HG03558 (cell line): ENCODE measurements at regions not wholly inside any gene's neighbourhood (a gene's known extent, or its start where the extent isn't known, plus 50 kb on each side); places are given as distances from the start of the nearest gene placed in this dataset.
"Not testable (repeated sequence)": the region's sequence is repeated elsewhere in the genome, so short reads cannot be mapped to it uniquely, and the experiment has no call there.

Source experiments
- ATAC-seq: cut with Tn5 transposase; IDR thresholded peaks from one replicate; pipeline ENCODE4 v1.9.1; 2021; ENCODE audit warnings: moderate number of reproducible peaks; ENCODE audit not compliant: unreplicated experiment; ENCODE audit errors: extremely low read depth

DNA sequence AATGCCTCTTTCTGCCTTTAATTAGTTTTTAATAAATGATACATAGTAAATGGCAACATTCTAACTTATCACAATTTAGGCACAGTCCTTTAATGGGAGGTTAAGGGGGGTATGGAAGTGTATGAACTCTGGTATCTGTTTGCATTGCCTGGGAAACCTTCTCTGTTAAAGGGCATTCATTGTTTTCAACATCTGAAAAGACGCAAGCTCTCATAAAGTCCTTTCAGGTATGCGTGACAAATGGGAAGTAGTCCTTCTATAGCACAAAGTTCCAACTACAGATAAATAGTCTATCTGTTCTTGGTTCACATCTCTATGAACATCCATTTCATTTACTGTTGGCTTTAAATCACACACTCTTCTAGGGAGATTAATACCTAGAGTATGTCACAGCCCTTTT lies 298.0 kb upstream of the PMFBP1 start:
- no peak for ATAC-seq

GRCh38 chr16:72468582-72468981 lies 296.6 kb upstream of the PMFBP1 start:
- no peak for ATAC-seq

DNA sequence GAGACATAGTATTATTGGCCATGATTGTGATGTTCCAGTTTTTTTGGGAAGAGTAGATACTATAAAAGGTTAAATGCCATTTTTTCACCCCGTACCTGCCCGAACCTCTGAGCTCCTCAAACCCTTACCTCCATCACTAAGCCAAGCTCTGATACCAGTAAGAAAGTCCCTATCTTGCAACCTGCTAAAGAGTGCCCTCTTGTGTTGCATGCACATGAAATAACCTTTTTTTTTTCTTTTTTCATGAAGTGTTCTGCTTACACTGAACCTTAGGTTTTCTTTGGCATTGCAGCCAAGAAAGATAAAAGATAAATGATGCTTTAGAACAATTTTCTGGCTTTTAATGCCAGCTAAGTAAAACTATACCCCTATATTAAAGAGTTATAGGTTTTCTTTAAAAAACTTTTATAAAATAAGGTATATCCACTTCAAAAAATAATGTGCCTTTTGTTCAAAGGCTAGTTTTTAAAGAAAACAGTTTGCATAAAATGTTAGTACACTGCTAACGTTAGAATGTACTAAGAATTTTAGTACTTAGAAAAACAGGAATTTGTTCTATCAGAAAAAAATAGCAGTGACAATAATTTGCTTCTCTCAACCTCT lies 295.3 kb upstream of the PMFBP1 start:
- no peak for ATAC-seq

DNA sequence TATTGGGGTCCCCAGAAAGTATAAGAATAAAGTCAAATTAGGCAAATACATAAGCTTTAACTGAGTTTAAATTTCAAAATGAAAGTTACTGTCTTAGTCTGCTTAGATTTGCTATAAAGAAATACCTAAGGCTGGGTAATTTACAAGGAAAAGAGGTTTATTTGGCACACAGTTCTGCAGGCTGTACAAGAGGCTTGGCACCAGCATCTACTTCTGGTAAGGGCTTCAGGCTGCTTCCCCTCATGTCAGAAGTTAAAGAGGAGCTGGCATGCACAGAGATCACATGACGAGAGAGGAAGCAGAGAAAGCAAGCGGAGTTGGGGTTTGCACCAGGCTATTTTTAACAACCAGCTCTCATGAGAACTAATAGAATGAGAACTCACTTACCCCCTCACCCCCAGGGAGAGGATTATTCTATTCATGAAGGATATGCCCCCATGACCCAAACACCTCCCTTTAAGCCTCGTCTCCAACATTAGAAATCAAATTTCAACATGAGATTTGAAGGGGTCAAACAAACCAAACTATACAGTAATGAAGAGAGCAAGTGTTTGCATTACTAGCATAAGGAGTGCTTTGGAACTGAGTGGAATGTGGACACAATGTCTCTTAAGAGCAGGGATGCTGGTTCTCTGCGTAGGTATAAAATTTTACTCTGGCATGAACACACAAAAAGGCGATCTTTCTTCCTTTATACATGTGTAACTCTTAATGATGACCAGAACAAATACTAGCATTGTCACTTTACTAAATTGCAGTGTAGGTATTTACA lies 292.8 kb upstream of the PMFBP1 start:
- no peak for ATAC-seq

- no peak for ATAC-seq
These were observed 292.1 kb upstream of the PMFBP1 start for GRCh38 chr16:72464052-72464451.

GRCh38 chr16:72458035-72458434 lies 286.1 kb upstream of the PMFBP1 start:
- ATAC-seq = no peak

GRCh38 chr16:72457243-72457940 lies 285.4 kb upstream of the PMFBP1 start:
- no peak for ATAC-seq

DNA sequence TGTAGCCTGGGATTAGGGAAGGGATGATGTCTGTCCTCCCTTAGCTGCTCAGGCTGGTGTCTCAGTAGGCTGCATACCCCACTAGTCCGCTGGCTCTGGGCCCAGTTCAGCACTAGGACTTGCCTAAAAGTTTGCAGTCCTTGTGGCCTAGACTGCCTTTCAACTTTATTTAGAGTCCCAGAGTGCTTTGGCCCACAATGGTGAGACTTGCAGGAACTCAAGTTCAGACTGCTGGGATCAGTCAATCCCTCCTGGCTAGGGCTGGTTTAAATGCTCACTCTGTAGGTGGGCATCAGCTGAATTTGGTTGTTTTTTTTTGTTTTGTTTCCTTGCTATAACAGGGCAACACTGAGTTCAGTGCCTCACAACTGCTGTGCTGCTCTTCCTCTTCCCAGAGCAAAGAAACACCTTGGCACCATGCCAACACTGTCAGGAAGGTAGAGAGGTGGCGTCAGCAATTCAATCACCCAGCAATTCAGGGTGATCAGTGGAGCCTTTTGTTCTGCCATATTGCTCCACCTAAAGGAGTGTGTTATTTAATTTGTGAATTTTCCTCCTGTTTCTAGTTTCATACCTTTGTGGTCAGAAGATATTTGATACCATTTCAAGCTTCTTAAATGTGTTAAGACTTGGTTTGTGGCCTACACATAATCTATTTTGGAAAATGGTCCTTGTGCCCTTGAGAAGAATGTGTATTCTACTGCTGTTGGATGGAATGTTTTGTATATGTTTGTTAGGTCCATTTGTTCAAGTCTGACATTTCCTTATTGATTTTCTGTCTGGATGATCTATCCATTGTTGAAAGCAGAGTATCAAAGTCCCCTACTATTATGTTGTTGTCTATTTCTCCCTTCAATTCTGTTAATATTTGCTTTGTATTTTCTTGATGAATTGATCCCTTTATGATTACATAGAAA lies 284.0 kb upstream of the PMFBP1 start:
- no peak for ATAC-seq

DNA sequence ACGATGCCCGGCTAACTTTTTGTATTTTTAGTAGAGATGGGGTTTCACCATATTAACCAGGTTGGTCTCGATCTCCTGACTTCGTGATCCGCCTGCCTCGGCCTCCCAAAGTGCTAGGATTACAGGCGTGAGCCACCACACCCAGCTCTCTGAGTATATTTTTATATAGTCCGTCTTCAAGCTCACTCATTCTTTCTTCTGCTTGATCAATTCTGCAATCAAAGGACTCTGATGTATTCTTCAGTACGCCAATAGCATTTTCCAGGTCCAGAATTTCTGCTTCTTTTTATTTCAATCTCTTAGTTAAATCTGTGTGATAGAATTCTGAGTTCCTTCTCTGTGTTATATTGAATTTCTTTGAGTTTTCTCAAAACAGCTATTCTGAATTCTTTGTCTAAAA lies 281.9 kb upstream of the PMFBP1 start:
- ATAC-seq = not testable (repeated sequence)

DNA sequence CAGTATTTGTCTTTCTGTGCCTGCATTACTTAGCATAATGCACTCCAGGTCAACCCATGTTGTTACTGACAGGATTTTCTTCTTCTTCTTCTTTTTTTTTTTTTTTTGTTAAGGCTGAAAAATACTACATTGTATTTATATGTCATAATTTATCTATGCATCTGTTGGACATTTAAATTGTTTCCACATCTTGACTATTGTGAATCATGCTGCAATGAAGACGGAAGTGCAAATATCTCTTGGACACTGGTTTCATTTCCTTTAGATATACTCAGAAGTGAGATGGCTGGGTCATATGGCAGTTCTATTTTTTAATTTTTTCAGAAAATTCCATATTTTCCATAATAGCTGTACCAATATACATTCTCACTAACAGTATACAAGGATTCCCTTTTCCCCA lies 272.7 kb upstream of the PMFBP1 start:
- no peak for ATAC-seq

- ATAC-seq = no peak
These were observed 271.9 kb upstream of the PMFBP1 start for GRCh38 chr16:72443809-72444208.

DNA sequence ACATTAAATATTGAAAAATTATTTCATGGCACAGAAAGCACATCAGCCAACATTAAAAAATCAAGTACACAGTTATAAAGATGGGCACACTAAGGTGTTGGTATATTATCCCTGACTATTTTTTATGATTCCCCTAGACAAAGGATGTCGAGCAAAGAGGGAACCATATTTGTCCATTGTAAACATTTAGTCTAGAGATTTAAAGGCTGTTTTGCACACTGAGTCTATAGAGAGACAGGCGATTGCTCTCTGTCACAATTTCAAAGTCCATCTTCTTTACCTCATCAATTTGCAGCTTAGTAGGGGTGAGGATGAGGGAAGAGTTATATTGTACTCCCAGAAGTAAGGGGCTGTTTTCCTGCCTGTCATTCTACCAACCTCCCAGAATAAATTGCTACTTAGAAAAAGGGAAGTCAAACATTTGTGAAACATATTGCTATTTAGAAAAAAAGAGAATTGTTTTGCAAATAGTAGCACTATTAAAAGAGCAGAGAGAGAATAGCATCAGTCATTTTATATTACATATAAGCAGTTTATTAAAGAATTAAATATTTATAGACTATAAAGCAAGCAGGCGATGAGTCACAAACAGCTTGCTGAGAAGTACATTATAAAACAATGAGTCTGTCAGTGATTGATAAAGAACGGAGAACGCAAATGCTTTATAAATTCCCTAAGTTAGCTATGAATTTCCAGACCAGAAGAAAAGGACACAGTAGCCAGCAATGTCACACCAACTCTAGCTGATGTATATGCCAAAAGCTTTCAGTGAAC lies 270.6 kb upstream of the PMFBP1 start:
- ATAC-seq = no peak

GRCh38 chr16:72437891-72438290 lies 265.9 kb upstream of the PMFBP1 start:
- ATAC-seq = no peak

GRCh38 chr16:72434159-72434558 lies 262.2 kb upstream of the PMFBP1 start:
- ATAC-seq = no peak

DNA sequence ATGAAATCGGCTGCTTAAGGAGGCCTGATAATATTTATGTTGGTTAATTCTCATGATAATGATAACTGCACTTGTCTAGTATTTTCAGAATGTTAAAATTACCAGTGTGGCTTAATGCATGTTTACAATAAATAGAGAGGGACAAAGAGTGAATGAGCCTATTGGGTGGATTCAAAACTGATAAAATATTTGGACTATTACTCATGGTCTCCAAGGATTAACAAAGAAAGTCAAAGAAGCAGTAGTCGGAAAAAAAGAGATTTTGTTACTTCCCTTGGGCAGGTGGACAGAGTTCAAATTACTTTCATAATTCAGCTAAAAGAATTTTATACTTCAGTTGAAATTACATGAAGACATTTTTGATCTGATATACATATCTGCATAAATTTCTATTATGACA lies 258.2 kb upstream of the PMFBP1 start:
- no peak for ATAC-seq

- no peak for ATAC-seq
These were observed 257.7 kb upstream of the PMFBP1 start for GRCh38 chr16:72429671-72430081.

DNA sequence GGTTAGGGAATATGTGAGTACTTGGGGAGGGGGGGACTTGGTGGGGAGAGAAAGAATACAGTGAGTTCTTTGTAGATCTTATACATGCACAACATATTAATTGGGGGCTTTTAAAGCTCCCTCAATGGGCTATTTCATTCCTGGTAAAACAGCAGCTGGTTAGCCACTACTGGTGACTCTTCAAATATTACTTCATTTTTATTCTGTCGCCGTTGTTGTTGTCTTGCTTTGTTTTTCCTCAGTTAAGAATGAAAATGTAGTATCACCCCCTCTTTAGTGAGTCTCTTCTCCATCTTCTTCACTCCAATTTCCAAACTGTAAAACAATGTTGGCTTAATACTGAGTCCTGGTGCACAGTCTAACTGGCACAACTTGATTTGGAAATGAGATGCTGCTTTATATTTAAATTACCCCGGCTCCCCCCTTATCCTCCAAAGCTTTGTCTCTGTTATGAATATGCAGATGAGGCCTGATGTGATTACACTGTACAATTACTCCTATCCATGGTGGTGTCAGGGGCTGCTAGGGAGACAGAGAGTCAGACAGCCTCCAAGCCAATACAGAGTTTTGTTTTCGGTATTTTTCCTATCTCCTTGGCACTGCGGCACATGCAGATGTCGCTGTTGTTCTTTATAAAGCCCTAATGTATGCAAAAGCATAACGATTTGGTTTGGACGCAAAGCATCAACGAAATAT lies 256.9 kb upstream of the PMFBP1 start:
- no peak for ATAC-seq

DNA sequence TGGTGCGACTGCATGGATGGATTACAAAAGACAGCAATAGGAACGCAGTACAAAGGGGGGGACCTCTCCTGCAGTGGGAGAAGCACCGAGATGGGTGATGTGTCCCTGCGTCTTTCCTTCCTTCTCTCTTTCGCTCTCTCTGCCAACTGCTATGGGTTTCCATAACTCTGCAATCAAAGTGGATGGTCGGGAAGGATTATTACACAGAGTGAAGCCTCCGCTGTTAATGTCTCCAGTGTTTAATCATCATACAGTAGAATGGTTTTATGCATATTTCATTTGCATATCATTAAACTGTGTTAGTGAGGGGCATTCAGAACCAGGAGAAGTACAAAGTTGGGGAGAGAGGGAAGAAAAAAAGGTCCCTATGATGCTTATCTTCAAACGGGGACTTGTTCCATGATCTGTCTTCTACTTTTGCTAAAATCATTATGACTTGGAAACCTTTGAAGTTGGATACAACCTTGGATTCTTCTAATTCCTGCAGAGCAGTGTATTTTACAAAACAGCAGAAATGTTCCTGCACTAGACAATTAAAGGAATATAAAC lies 255.9 kb upstream of the PMFBP1 start:
- ATAC-seq = no peak
